ENCODE measurements at regions not wholly inside any gene's neighbourhood (a gene's known extent, or its start where the extent isn't known, plus 50 kb on each side); places are given as distances from the start of the nearest gene placed in this dataset.

- no peak for DNase-seq
These were observed 75.3 kb upstream of the TRPC3 start for GRCh38 chr4:122027203-122027602.

GRCh38 chr4:122017296-122017695 lies 65.4 kb upstream of the TRPC3 start:
- DNase-seq: no peak

GRCh38 chr4:122015203-122015602 lies 63.3 kb upstream of the TRPC3 start:
- DNase-seq: no peak

GRCh38 chr4:122012735-122013134 lies 60.9 kb upstream of the TRPC3 start:
- DNase-seq: no peak

- no peak for DNase-seq
These were observed 58.8 kb upstream of the TRPC3 start for GRCh38 chr4:122010610-122011009.

- DNase-seq: no peak
These were observed 57.7 kb upstream of the TRPC3 start for GRCh38 chr4:122009524-122009923.

GRCh38 chr4:122007016-122007415 lies 55.2 kb upstream of the TRPC3 start:
- DNase-seq: no peak

GRCh38 chr4:122005064-122005755 lies 53.4 kb upstream of the TRPC3 start:
- no peak for DNase-seq

- DNase-seq: peak in 1 of 6 experiments; percentile 8
These were observed 51.5 kb upstream of the TRPC3 start for GRCh38 chr4:122003335-122003734.

Data from stimulated activated naive CD4-positive, alpha-beta T cell (primary cell).